PC-9 (cell line): ENCODE measurements at regions not wholly inside any gene's neighbourhood (a gene's known extent, or its start where the extent isn't known, plus 50 kb on each side); places are given as distances from the start of the nearest gene placed in this dataset.

ENCODE experiments used
- EZH2 ChIP-seq: fragments of 200-600 bp; sonication (generic); IDR thresholded peaks from 2 replicates; pipeline ENCODE4 v1.8.0; 2017; ENCODE audit warnings: antibody characterized with exemption, low read depth
- TF ChIP-seq, protein P1 (sequence below): fragments of 200-600 bp; sonication (generic); conservative IDR thresholded peaks from 2 replicates; pipeline ENCODE4 v1.6.1; 2017; ENCODE audit warnings: mixed run types, antibody characterized with exemption, mild to moderate bottlenecking, moderate library complexity

DNA sequence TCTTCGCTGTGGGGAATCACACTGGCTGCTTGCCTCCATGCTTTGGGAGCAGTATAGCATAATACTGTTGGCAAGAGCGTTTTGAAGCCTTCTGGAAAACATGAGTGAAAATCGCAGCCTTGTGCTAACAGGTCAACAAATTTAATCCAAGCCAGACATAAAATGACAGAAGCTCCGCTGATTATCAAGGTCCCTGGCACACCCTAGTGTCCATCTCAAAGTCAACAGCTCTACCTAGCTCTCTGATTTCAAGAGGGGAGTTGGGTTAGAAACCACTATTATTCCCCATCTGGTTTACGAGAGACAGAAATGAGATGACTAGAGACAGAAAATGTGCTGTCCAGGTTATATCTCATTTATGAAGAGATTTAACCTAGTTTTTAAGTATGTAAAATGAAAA lies 73.6 kb upstream of the MDFIC2 start:
- TF ChIP-seq, protein P1, sequence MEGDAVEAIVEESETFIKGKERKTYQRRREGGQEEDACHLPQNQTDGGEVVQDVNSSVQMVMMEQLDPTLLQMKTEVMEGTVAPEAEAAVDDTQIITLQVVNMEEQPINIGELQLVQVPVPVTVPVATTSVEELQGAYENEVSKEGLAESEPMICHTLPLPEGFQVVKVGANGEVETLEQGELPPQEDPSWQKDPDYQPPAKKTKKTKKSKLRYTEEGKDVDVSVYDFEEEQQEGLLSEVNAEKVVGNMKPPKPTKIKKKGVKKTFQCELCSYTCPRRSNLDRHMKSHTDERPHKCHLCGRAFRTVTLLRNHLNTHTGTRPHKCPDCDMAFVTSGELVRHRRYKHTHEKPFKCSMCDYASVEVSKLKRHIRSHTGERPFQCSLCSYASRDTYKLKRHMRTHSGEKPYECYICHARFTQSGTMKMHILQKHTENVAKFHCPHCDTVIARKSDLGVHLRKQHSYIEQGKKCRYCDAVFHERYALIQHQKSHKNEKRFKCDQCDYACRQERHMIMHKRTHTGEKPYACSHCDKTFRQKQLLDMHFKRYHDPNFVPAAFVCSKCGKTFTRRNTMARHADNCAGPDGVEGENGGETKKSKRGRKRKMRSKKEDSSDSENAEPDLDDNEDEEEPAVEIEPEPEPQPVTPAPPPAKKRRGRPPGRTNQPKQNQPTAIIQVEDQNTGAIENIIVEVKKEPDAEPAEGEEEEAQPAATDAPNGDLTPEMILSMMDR, result no peak
- no peak for TF ChIP-seq EZH2
